HepG2 (cell line): ENCODE measurements at regions not wholly inside any gene's neighbourhood (a gene's known extent, or its start where the extent isn't known, plus 50 kb on each side); places are given as distances from the start of the nearest gene placed in this dataset.

Source experiments
- ATAC-seq: fragments of 200-7000 bp; cut with Tn5 transposase; 3 replicates; pipeline ENCODE4 v1.9.1; 2020; ENCODE audit warnings: mild to moderate bottlenecking, moderate library complexity
- BruUV-seq: library from RNA; stranded (reverse); fragments of 400-500 nt; replicated peaks from 2 replicates; lab custom pipeline; 2021; lab: Mats Ljungman, UMichigan
- CTCF ChIA-PET: fragments of 300-600 bp; formaldehyde crosslinking; extraction: SDS; loops from one replicate; lab custom pipeline; 2021; ENCODE audit warnings: low total read pairs, inconsistent platforms, low intra/inter-chr PET ratio; lab: Yijun Ruan, JAX
- POLR2A ChIA-PET: fragments of 350-600 bp; sonication (Branson Sonifier 250); formaldehyde crosslinking; loops from one replicate; lab custom pipeline; 2020; ENCODE audit warnings: antibody characterized with exemption, inconsistent platforms; lab: Yijun Ruan, JAX
- DNase-seq: peaks from one replicate; pipeline ENCODE4 v3.0.0-alpha.2; 2015; ENCODE audit warnings: low spot score
- FAIRE-seq: peaks from 3 replicates; lab custom pipeline; 2011; peaks lifted over from hg19 to GRCh38; lab: Jason Lieb, UNC
- H2AFZ ChIP-seq: one replicate; pipeline ENCODE4 v1.6.1; 2011; ENCODE audit warnings: low read length, inconsistent platforms
- H3K27ac ChIP-seq: fragments of 300-600 bp; 3 replicates; pipeline ENCODE4 v1.8.0; 2011; ENCODE audit warnings: mixed run types, mild to moderate bottlenecking, mixed read lengths, low read length, inconsistent platforms; ENCODE audit not compliant: insufficient read depth; ENCODE audit errors: extremely low read length
- H3K27me3 ChIP-seq, 2 experiments: fragments of 200-600 bp in 1 of 2; 2 replicates in 1 of 2; 3 replicates in 1 of 2; pipeline versions ENCODE4 v1.6.0 to v1.8.0; 2011; ENCODE audit warnings: low read length in 2 of 2, mild to moderate bottlenecking in 2 of 2, moderate library complexity in 2 of 2, inconsistent platforms in 1 of 2; ENCODE audit not compliant: insufficient read depth in 2 of 2, control insufficient read depth in 1 of 2
- H3K36me3 ChIP-seq, 2 experiments: fragments of 200-600 bp in 1 of 2; replicated peaks in 1 of 2; 2 replicates in 1 of 2; 3 replicates in 1 of 2; pipeline versions ENCODE4 v1.5.1 to v1.8.0; 2011; ENCODE audit warnings: low read length in 2 of 2, inconsistent platforms in 1 of 2; ENCODE audit not compliant: insufficient read depth in 2 of 2, control insufficient read depth in 1 of 2
- H3K4me1 ChIP-seq: 2 replicates; pipeline ENCODE4 v1.5.1; 2012; ENCODE audit warnings: low read length, inconsistent platforms; ENCODE audit not compliant: insufficient read depth
- H3K4me2 ChIP-seq: 2 replicates; pipeline ENCODE4 v1.6.0; 2011; ENCODE audit warnings: low read depth, low read length, inconsistent platforms
- H3K4me3 ChIP-seq, 3 experiments: fragments of 200-600 bp in 1 of 3; sonication (generic), shearing (Covaris generic) in 1 of 3; replicated peaks in 1 of 3; 2 replicates each; pipeline ENCODE4 v1.5.1; 2011 to 2016; ENCODE audit warnings: low read length in 3 of 3, inconsistent platforms in 2 of 3, low read depth in 2 of 3, mild to moderate bottlenecking in 2 of 3, control low read depth in 1 of 3, mixed read lengths in 1 of 3; ENCODE audit not compliant: insufficient read depth in 1 of 3
- H3K79me2 ChIP-seq: one replicate; pipeline ENCODE4 v1.6.1; 2011; ENCODE audit warnings: low read length, inconsistent platforms; ENCODE audit not compliant: insufficient read depth
- H3K9ac ChIP-seq: 2 replicates; pipeline ENCODE4 v1.6.0; 2011; ENCODE audit warnings: mild to moderate bottlenecking, low read depth, low read length, inconsistent platforms; ENCODE audit not compliant: insufficient read depth
- H3K9me3 ChIP-seq: 2 replicates; pipeline ENCODE4 v1.5.1; 2012; ENCODE audit warnings: mild to moderate bottlenecking, low read length
- H4K20me1 ChIP-seq: 2 replicates; pipeline ENCODE4 v1.6.0; 2011; ENCODE audit warnings: inconsistent platforms, mild to moderate bottlenecking, low read length, moderate library complexity; ENCODE audit not compliant: insufficient read depth
- ATF6 ChIP-seq: sonication (generic); formaldehyde crosslinking; conservative IDR thresholded peaks from 2 replicates; pipeline ENCODE4 v1.4.0; 2020; ENCODE audit warnings: missing genetic modification reagents
- FOXK1 ChIP-seq: sonication (generic); formaldehyde crosslinking; IDR thresholded peaks from 2 replicates; pipeline ENCODE4 v1.4.0; 2020; ENCODE audit warnings: low read depth, missing genetic modification reagents, borderline replicate concordance
- FOXP1 ChIP-seq, 2 experiments: fragments of 450-650 bp in 1 of 2; IDR thresholded peaks; 2 replicates each; pipeline ENCODE4 v1.6.1; 2017 to 2018; ENCODE audit warnings: antibody characterized with exemption in 1 of 2
- HNRNPL ChIP-seq: fragments of 200-400 bp; formaldehyde crosslinking; IDR thresholded peaks from 2 replicates; pipeline ENCODE4 v1.6.1; 2017; ENCODE audit warnings: mild to moderate bottlenecking, low read depth, low read length
- HNRNPLL ChIP-seq: fragments of 200-400 bp; formaldehyde crosslinking; IDR thresholded peaks from 2 replicates; pipeline ENCODE4 v1.6.1; 2017; ENCODE audit warnings: mild to moderate bottlenecking, low read depth, low read length; ENCODE audit not compliant: poor library complexity, severe bottlenecking
- STAT5B ChIP-seq: sonication (generic); formaldehyde crosslinking; IDR thresholded peaks from 2 replicates; pipeline ENCODE4 v1.4.0; 2020; ENCODE audit warnings: missing genetic modification reagents
- ZBTB42 ChIP-seq: sonication (generic); formaldehyde crosslinking; IDR thresholded peaks from 2 replicates; pipeline ENCODE4 v1.5.0; 2020; ENCODE audit warnings: mild to moderate bottlenecking, missing genetic modification reagents
- ZNF160 ChIP-seq: sonication (generic); formaldehyde crosslinking; IDR thresholded peaks from 2 replicates; pipeline ENCODE4 v1.8.0; 2022; ENCODE audit warnings: mild to moderate bottlenecking, inconsistent platforms, missing genetic modification reagents
- ZNF839 ChIP-seq: sonication (generic); formaldehyde crosslinking; IDR thresholded peaks from 2 replicates; pipeline ENCODE4 v1.4.0; 2020; ENCODE audit warnings: missing genetic modification reagents, mild to moderate bottlenecking, borderline replicate concordance
- WGBS: methylation state at CpG from one replicate; pipeline ENCODE4 v1.1.6; 2017; ENCODE audit warnings: low lambda C conversion rate; 5-methylcytosine and 5-hydroxymethylcytosine counted together
- in situ Hi-C: cut with HindIII; loops from 2 replicates; pipeline ENCODE4 v1.10.0; 2017; ENCODE audit warnings: low pct_unique_long_range_greater_than_20kb; ENCODE audit not compliant: extremely low pct_ligation_motif_present
- intact Hi-C: fragments of 100-400 bp; cut with micrococcal nuclease; formaldehyde crosslinking; loops from one replicate; pipeline ENCODE4 v1.10.0; 2022; ENCODE audit not compliant: unreplicated experiment

GRCh38 chr6:54050750-54051149 is 60.5 kb upstream of the MLIP start:
- Histone ChIP-seq H3K36me3 (no peaks in the 10 kb centered on the region), H3K9ac (no peak overlapping the region), H3K9me3 (no peaks in the 10 kb centered on the region), H3K79me2 (no peaks in the 10 kb centered on the region), H3K4me1 (no peaks in the 10 kb centered on the region), H3K27me3 (no peaks in the 10 kb centered on the region), H3K4me3 (no peak overlapping the region), H3K4me2 (no peak overlapping the region), H2AFZ (no peak overlapping the region), H3K27ac (no peak overlapping the region), H4K20me1 (no peaks in the 10 kb centered on the region)
- POLR2A ChIA-PET, result no interaction called here
- DNase-seq, result no peak
- WGBS, result 1% methylated on average over 2 of the region's 2 CpGs
- CTCF ChIA-PET, result no interaction called here
- intact Hi-C loops (no loop called here), in situ Hi-C loops (no loop called here)
- FAIRE-seq, result no peak
- no peak for ATAC-seq
- BruUV-seq, result no TSS peak
- no peak for TF ChIP-seq ZNF160 (CRISPR knock-in tag)
- no peak for TF ChIP-seq HNRNPL
- no peak for TF ChIP-seq FOXP1 (IDR thresholded peaks at IDR 0.05)
- TF ChIP-seq FOXP1 (CRISPR knock-in tag; IDR thresholded peaks at IDR 0.05), result 0 out of 2 replicates have a peak, but pooled peaks have one; percentile 10
- TF ChIP-seq FOXK1, result no peak
- no peak for TF ChIP-seq ZBTB42
- no peak for TF ChIP-seq ZNF839 (CRISPR knock-in tag)
- TF ChIP-seq STAT5B, result no peak
- no peak for TF ChIP-seq ATF6

- no peak overlapping the region for H3K4me2 ChIP-seq
- no peak for FAIRE-seq
- no peak overlapping the region for H3K4me3 ChIP-seq
- H3K36me3 ChIP-seq, result no peaks in the 10 kb centered on the region
- BruUV-seq, result no TSS peak
- peaks cover 9% of the 10 kb centered on the region for H3K4me1 ChIP-seq
- WGBS, result 36% methylated on average over 4 of the region's 4 CpGs
- H2AFZ ChIP-seq, result no peak overlapping the region
- no peak for ATAC-seq
- DNase-seq, result no peak
- in situ Hi-C loops, result no loop called here
- H3K27me3 ChIP-seq, result no peaks in the 10 kb centered on the region
- POLR2A ChIA-PET, result no interaction called here
- CTCF ChIA-PET, result no interaction called here
- no peak overlapping the region for H3K27ac ChIP-seq
- H3K9me3 ChIP-seq, result no peaks in the 10 kb centered on the region
- no peaks in the 10 kb centered on the region for H3K79me2 ChIP-seq
- intact Hi-C loops, result no loop called here
- H4K20me1 ChIP-seq, result no peaks in the 10 kb centered on the region
- H3K9ac ChIP-seq, result no peak overlapping the region
- TF ChIP-seq HNRNPLL, result no peak
These were observed 57.3 kb upstream of the MLIP start for GRCh38 chr6:54053881-54054391.
